H54 (cell line): ENCODE measurements at regions not wholly inside any gene's neighbourhood (a gene's known extent, or its start where the extent isn't known, plus 50 kb on each side); places are given as distances from the start of the nearest gene placed in this dataset.
"Not testable (repeated sequence)": the region's sequence is repeated elsewhere in the genome, so short reads cannot be mapped to it uniquely, and the experiment has no call there.

Experiments
- DNase-seq: peaks from one replicate; pipeline ENCODE4 v3.0.0; 2011; ENCODE audit warnings: low spot score, mixed read lengths; ENCODE audit not compliant: insufficient read length
- FAIRE-seq: peaks from 3 replicates; lab custom pipeline; 2011; peaks lifted over from hg19 to GRCh38; lab: Jason Lieb, UNC
- POLR2A ChIP-seq: IDR thresholded peaks from 2 replicates; pipeline ENCODE4 v1.6.1; 2011; ENCODE audit warnings: low read depth, mild to moderate bottlenecking, low read length

GRCh38 chr2:34736482-34736881 lies 1137.4 kb upstream of the FAM98A start:
- no peak for DNase-seq
- no peak for TF ChIP-seq POLR2A
- no peak for FAIRE-seq

- FAIRE-seq (no peak), DNase-seq (no peak)
- no peak for TF ChIP-seq POLR2A
These were observed 1135.6 kb upstream of the FAM98A start for GRCh38 chr2:34734662-34735061.

DNA sequence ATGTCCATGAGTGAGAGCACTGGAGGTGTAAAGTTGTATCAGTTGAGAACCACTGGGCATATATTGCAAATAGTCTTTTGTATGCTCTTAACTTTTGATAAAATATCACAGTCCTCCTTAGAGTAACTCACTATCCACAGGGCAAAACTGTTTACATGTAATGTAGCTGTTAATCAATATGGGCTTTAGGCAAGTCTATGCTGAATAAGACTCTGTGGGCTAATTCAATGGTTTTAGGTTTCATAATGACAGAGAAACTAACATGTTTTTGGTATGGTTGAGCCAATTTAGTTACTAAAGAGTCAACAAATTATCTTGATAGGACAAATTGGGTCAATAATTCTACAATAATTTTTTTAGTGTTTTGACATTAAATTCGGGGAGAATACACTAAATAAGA lies 1134.9 kb upstream of the FAM98A start:
- DNase-seq (no peak), FAIRE-seq (no peak)
- TF ChIP-seq POLR2A: no peak

GRCh38 chr2:34731292-34731691 lies 1132.2 kb upstream of the FAM98A start:
- TF ChIP-seq POLR2A: no peak
- no peak for FAIRE-seq
- DNase-seq: no peak

DNA sequence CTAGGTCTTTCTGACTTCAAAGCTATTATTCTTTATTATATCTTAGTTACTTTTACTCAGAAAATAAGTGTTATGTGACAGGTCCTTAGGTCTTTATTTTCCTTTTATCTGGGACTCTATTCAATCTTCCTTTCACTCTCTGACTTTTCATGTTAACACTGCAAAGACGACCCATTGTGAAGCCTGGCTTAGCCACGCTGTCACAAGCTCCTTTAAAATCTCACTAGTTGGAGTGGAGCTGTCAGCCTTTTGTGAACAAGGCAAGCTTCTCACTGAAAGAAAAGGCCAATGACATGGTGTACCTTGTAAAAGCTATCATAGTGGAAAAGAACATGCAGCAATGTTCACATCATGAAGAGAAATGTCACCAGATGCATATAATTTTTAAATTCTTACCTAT lies 1130.7 kb upstream of the FAM98A start:
- FAIRE-seq (no peak), DNase-seq (no peak)
- TF ChIP-seq POLR2A: no peak

- TF ChIP-seq POLR2A: no peak
- FAIRE-seq (no peak), DNase-seq (no peak)
These were observed 1125.0 kb upstream of the FAM98A start for GRCh38 chr2:34724107-34724506.

- no peak for TF ChIP-seq POLR2A
- no peak for FAIRE-seq
These were observed 1124.6 kb upstream of the FAM98A start for GRCh38 chr2:34723683-34724082.

DNA sequence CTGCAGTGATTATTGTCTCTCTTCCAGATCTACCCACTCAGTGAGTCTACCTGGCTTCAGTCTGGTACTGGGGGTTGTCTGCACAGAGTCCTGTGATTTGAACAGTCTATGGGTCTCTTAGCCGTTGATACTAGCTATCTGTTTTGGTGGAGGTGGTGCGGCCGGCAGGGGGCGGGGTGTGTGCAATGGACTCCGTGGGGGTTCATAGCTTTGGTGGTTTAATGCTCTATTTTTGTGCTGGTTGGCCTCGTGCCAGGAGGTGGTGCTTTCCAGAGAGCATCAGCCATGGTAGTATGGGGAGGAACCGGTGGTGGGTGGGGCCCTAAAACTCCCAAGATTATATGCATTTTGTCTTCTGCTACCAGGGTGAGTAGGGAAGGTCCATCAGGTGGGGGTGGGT lies 1120.1 kb upstream of the FAM98A start:
- DNase-seq (no peak), FAIRE-seq (no peak)
- TF ChIP-seq POLR2A: no peak

More at GRCh38 chr2:34723683-34724082, 1124.6 kb upstream of the FAM98A start:
- no peak for DNase-seq

DNA sequence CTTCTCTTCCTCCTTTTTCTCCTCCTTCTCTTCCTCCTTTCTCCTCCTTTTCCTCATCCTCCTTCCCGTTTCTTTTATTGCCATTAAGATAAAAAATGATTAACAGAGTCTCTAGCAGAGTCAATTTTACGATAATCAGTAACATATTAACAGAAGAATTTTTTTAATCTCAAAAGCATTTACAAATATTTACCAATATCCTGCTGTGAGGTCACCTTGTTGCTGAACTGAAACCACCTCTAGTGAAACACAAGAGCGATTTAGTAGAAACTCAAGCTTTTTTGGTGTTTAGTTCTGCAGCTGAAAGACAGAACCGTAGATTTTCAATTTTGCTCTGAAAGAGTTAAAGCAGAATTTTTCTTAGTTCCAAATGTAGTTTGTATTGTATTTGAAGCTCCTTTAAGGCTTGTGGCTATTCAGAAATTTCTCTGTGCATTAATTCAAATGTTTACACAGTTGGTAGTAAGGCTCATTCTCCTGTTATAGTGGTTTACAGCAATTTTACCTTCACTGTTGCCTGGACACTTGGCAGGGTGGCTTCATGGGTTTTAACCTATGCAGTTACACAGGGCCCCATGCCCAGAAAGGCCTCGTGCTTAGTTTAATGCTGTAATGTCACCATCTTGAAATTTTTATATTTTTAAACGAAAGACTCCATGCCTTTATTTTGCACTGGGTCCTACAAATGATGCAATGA lies 1106.6 kb upstream of the FAM98A start:
- FAIRE-seq (no peak), DNase-seq (no peak)
- TF ChIP-seq POLR2A: no peak

- TF ChIP-seq POLR2A: no peak
- no peak for DNase-seq
- no peak for FAIRE-seq
These were observed 1104.2 kb upstream of the FAM98A start for GRCh38 chr2:34703292-34703691.

GRCh38 chr2:34702391-34702790 lies 1103.3 kb upstream of the FAM98A start:
- DNase-seq, FAIRE-seq: not testable (repeated sequence)

- FAIRE-seq, DNase-seq: not testable (repeated sequence)
These were observed 1078.5 kb upstream of the FAM98A start for GRCh38 chr2:34677591-34677990.

GRCh38 chr2:34677119-34677531 lies 1078.0 kb upstream of the FAM98A start:
- FAIRE-seq, DNase-seq: not testable (repeated sequence)

- no peak for TF ChIP-seq POLR2A
- FAIRE-seq: no peak
- no peak for DNase-seq
These were observed 1071.4 kb upstream of the FAM98A start for GRCh38 chr2:34670482-34670881.

DNA sequence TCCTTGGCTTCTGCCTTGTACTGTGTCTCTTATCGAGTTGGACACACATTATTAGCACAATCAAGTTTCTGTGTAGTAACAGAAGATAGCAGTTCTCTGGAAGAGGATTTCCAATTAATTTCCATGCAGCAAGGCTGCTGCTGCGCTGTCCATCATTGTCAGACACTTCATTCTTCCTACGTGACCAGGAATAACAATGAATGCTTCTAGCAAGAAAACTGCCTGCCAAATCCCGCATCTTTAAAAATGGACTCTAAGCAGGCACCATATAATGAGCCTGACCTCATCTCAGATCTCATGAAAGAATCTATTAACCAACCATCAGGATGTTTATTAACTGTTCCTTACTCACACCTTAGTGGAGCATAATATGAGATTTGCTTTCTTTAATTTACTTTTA lies 1067.7 kb upstream of the FAM98A start:
- TF ChIP-seq POLR2A: no peak
- FAIRE-seq (no peak), DNase-seq (no peak)
